SK-N-MC (cell line): ENCODE measurements at regions not wholly inside any gene's neighbourhood (a gene's known extent, or its start where the extent isn't known, plus 50 kb on each side); places are given as distances from the start of the nearest gene placed in this dataset.

Experiments used
- DNase-seq: peaks from one replicate; pipeline ENCODE4 v3.0.0-alpha.2; 2011; ENCODE audit warnings: low read depth, low spot score
- H3K27ac ChIP-seq: fragments of 200-600 bp; sonication (generic); 2 replicates; pipeline ENCODE4 v1.5.1; 2016; ENCODE audit warnings: mixed run types
- H3K36me3 ChIP-seq: fragments of 200-600 bp; sonication (generic); 2 replicates; pipeline ENCODE4 v1.6.1; 2017; ENCODE audit warnings: antibody characterized with exemption, low read length, mixed read lengths; ENCODE audit not compliant: insufficient read depth
- H3K4me3 ChIP-seq: fragments of 200-600 bp; sonication (generic); 2 replicates; pipeline ENCODE4 v1.5.1; 2016
- H3K9ac ChIP-seq: fragments of 200-600 bp; sonication (generic); 2 replicates; pipeline ENCODE4 v1.8.0; 2017; ENCODE audit warnings: mixed run types, mixed read lengths; ENCODE audit not compliant: insufficient read length
- H3K9me3 ChIP-seq: fragments of 200-600 bp; sonication (generic); 2 replicates; pipeline ENCODE4 v1.6.1; 2017; ENCODE audit warnings: low read depth, mild to moderate bottlenecking, antibody characterized with exemption, low read length, moderate library complexity, mixed read lengths
- EZH2 ChIP-seq: fragments of 200-600 bp; sonication (generic); IDR thresholded peaks from one replicate; pipeline ENCODE4 v1.6.1; 2017; ENCODE audit warnings: antibody characterized with exemption
- FOXP2 ChIP-seq: optimal IDR thresholded peaks from 2 replicates; pipeline ENCODE3; 2011; ENCODE audit warnings: mild to moderate bottlenecking, moderate library complexity; ENCODE audit not compliant: insufficient read depth; ENCODE audit errors: extremely low read length, control extremely low read depth
- POLR2AphosphoS5 ChIP-seq: IDR thresholded peaks from 2 replicates; pipeline ENCODE4 v1.6.1; 2012; ENCODE audit warnings: mild to moderate bottlenecking, low read depth, low read length, borderline replicate concordance

GRCh38 chr10:116792817-116793216 is 50.5 kb upstream of the HSPA12A start:
- no peaks in the 10 kb centered on the region for H3K9me3 ChIP-seq
- H3K36me3 ChIP-seq = no peaks in the 10 kb centered on the region
- TF ChIP-seq EZH2 (no peak), FOXP2 (no peak), POLR2AphosphoS5 (no peak)
- DNase-seq = no peak
- no peak overlapping the region for H3K27ac ChIP-seq
- no peak overlapping the region for H3K4me3 ChIP-seq
- H3K9ac ChIP-seq = no peak overlapping the region

- no peaks in the 10 kb centered on the region for H3K36me3 ChIP-seq
- no peak overlapping the region for H3K9ac ChIP-seq
- H3K27ac ChIP-seq = no peak overlapping the region
- TF ChIP-seq FOXP2 = no peak
- no peak for TF ChIP-seq POLR2AphosphoS5
- no peak for TF ChIP-seq EZH2
- DNase-seq = no peak
- no peaks in the 10 kb centered on the region for H3K9me3 ChIP-seq
- no peak overlapping the region for H3K4me3 ChIP-seq
These were observed 52.8 kb upstream of the ENO4 start for GRCh38 chr10:116796469-116796868.

DNA sequence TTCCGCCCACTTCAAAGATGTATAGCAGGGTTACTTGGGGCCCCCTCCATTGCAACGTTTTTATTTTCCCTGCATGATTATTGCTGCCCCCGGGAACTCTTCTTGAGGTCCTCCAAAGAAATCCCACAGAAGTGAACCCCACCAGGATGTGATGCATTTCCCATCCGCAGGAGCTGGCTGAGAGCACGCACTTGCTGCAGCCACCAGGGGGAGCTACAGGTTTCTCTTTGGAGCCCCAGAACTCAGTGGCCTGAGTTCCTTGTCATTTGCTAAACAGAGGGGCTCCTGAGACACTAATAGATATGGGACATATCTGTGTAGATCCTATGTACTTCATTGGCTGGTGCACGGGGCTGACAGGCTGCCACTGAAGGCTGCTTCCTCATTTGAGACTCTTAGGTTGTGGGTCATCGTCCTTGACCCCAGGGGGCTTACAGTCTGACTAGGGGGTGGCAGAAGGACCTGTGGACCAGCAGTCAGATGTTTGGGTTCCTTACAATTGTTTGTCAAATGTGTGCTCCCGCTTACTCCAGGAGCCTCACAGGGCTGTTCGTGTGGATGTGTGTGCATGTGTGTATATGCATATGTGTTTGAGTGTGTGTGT is 52.3 kb upstream of the ENO4 start:
- H3K9me3 ChIP-seq = no peaks in the 10 kb centered on the region
- H3K9ac ChIP-seq = no peak overlapping the region
- H3K27ac ChIP-seq = no peak overlapping the region
- TF ChIP-seq POLR2AphosphoS5 = no peak
- no peak for TF ChIP-seq EZH2
- no peak for TF ChIP-seq FOXP2
- no peaks in the 10 kb centered on the region for H3K36me3 ChIP-seq
- DNase-seq = peak; percentile 40
- H3K4me3 ChIP-seq = no peak overlapping the region

DNA sequence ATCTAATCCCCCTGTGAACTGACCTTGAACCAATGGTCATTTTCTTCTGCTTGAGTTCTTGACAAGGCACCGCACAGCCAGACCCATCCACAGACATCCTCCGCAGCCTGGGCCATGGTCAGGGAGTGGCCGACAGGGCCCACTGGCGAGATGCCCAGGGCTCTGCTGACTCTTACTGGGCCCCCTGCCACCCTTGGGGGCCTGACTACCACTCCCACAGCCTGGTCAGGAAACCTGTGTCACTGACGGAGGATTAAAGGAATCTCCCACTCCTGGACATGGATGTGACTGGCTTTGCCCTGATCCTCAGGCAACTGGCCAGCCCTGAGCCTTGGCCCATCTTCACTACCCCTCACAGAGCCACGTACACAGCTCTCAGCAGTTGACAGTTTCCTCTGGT is 50.4 kb upstream of the ENO4 start:
- H3K4me3 ChIP-seq = no peak overlapping the region
- no peak overlapping the region for H3K9ac ChIP-seq
- TF ChIP-seq FOXP2 (no peak), EZH2 (no peak), POLR2AphosphoS5 (no peak)
- H3K9me3 ChIP-seq = no peaks in the 10 kb centered on the region
- H3K27ac ChIP-seq = no peak overlapping the region
- no peaks in the 10 kb centered on the region for H3K36me3 ChIP-seq
- DNase-seq = no peak
